GM18907 (cell line): ENCODE measurements at regions not wholly inside any gene's neighbourhood (a gene's known extent, or its start where the extent isn't known, plus 50 kb on each side); places are given as distances from the start of the nearest gene placed in this dataset.
"Not testable (repeated sequence)": the region's sequence is repeated elsewhere in the genome, so short reads cannot be mapped to it uniquely, and the experiment has no call there.

Experiments
- ATAC-seq: cut with Tn5 transposase; IDR thresholded peaks from one replicate; pipeline ENCODE4 v1.9.1; 2021; ENCODE audit warnings: mild to moderate bottlenecking, moderate library complexity; ENCODE audit not compliant: unreplicated experiment

DNA sequence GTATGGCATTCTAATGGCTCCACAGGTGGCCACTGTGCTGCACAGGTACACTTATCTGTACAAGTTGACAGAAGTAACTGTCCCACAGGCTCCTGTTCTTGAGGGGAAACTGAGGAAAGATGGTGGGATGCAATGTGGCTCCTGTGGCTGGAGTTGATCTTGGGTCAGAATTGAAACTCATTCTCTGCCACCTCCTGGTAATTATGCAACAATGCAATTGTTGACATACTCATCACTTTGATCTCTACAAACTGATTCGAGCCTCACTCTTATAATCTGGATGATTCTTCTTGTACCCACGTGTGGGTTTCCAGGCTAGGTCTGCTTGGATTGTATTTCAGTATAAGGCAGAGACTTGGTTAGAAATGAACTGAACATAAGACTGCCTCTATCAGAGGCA is 148.8 kb downstream of the CCNG2 start:
- ATAC-seq: no peak

- ATAC-seq: no peak
Measured at GRCh38 chr4:77306496-77306895, 149.5 kb downstream of the CCNG2 start.

DNA sequence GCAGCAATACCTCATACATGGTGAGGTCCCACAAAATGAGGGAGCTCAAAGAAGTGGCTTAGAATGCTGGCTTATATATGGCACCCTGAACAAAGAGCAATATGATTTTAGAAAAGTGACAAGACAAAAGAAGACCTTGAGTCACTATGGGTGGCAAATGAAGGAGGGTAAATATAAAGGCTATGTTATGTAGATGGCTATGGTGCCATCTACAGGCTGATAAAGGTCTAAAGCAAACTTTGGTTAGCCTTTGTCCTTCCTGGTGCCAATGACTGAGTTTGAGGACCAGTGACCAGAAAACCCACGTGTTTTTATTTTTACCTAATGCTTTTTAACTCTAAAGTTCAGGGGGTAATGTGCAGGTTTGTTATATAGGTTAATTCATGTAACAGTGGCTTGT is 151.8 kb downstream of the CCNG2 start:
- ATAC-seq: no peak

DNA sequence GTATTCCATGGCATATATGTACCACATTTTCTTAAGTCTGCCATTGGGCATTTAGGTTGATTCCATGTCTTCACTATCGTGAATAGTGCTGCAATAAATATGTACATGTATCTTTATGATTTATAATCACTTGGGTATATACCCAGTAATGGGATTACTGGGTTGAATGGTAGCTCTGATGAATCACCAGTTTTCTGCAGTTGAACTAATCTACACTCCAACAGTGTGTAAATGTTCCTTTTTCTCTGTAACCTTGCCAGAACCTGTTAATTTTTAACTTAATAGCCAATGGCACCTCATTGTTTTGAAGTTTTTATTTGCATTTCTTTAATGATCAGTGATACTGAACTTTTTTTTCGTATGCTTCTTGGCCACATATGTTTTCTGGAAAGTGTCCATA is 152.5 kb downstream of the CCNG2 start:
- no peak for ATAC-seq

GRCh38 chr4:77310931-77311330 is 153.9 kb downstream of the CCNG2 start:
- ATAC-seq: no peak

DNA sequence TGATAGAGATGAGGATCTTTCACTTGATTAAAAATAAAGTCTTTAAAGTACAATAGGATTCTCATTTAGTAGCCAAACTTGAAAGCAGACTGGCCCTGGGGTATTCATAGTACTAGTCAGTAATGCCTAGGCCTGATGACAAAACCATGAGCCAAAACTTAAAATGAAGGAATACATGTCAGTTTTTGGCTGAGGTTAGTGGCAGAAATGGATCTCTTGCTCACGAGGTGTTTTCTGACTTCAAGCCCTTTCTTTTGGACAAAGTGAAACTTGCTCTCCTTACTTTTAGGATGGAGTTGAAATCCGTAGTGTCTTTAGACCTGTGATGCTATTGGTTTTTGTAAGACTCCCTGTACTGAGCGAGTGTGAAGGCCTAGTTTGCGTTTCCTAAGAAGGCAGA is 157.7 kb downstream of the CCNG2 start:
- ATAC-seq: no peak

DNA sequence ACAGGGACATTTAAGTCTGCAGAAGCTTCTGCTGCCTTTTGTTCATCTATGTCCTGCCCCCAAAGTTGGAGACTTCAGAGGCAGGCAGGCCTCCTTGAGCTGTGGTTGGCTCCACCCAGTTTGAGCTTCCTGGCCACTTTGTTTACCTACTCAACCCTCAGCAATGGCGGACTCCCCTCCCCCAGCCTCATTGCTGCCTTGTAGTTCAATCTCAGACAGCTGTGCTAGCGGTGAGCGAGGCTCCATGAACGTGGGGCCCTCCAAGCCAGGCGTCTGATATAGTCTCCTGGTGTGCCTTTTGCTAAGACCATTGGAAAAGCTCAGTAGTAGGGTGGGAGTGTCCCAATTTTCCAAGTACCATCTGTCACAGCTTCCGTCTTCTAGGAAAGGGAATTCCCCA is 170.1 kb downstream of the CCNG2 start:
- no peak for ATAC-seq

DNA sequence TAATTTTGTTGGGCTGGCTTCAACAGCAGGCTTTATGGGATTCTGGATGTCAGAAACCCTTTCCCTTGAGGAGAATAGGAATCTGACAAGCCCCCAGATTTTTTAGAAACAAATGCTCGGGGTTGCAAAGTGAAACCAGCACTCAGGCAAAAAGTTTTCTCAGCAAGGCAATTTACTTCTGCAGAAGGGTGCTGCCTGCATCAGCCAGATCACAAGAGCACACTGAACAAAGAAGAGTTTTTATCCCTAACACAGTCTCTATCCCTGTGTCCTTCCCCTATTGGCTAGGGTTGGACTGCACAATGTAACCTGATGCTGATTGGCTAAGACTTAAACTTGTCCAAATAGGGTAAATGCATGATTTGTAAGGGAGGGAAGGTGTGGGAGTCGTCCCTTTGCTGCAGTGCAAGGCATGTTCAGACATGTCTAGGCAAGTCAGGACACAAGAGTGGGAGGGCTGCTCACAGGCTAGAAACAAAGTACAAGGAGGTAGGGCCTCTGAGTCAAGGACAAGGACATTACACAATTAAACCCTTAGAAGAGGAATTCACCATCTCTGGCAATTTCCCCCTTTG is 175.8 kb downstream of the CCNG2 start:
- ATAC-seq: no peak

DNA sequence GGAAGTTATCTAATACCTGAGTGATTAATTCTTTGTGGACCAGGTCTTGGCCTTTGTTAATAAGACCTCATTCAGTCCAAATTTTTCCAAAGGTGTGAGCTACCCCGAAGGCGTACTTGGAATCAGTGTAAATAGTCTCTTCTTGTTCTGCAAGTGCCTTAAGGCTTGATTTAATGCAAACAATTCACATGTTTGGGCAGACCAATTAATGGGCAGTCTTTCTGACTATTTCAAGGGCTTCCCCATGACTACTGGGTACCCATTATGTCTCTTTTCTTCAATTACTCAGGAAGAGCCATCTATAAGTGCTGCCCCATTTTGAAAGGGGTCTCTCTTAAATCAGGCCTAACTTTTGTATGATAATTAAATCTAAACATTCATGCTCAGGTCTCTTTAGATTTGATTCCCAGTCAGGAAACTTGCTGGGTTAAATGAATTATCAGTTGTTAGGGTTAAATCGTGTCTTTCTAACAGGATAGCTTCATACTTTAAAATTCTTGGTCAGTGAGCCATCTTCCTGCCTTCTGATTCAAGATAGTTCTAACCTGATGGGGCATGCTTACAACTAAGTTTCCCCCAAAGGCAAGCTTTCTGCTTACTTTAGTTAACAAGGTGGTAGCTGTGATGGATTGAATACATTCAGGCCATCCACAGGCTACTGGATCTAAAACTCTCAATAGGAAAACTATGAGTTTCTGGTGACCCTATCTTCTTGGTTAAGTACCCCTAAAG is 179.6 kb downstream of the CCNG2 start:
- ATAC-seq: no peak

DNA sequence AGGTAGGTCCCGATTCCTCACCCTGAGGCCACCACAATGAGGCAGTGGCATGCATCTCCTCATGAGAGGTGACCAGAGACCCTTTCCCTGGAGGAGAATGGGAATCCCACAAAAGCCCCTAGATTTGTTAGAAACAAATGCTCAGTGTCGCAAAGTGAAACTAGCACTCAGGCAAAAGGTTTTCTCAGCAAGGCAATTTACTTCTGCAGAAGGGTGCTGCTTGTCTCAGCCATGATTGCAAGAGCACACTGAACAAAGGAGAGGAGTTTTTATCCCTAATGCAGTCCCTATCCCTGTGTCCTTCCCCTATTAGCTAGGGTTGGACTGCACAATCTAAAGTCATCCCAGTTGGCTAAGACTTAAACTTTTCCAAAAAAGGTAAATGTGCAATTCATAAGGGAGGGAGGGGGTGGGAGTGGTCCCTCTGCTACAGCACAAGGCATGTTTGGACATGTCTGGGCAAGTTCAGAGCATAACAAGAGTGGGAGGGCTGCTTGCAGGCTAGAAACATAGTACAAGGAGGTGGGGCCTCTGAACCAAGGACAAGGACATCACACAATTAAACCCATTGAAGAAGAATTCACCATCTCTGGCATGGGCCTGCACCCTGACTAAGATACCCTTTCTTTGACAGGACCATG is 185.3 kb downstream of the CCNG2 start:
- no peak for ATAC-seq

DNA sequence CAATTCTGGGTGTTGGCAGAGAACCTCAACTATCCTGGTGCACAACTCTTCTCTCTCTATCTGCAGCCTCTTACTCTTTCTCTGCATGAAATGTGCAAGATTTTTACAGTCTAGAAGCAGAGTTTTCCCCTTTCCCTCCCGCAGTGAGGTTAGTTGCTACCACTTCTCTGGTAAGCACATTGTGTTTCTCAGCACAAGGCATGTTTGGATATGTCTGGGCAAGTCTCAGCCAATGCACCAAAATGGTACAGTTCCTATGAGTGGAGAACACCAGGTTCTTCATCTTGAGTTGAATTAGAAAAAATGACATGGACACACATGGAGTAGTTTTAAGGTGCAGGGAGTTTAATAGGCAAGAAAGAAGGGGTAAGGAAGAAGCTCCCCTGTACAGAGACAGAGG is 187.0 kb downstream of the CCNG2 start:
- ATAC-seq: no peak

DNA sequence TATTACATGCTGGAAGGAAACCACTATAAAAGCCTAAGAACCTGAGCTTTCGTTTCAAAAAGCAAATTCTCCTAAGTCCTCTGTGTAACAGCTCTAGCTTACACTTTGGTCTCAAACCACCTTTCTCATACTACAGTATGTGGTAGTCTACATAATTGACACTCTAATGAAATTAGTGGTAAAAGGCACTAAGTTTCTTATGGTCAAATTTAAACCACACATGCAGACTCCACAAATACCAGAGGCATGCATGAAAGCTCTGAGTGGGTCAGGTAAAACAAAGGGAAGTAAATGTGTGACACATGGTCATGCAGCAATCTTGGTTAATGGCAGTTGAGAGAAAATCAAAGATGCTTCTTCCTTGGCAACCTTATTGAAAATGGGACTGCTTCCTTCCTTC is 187.8 kb downstream of the CCNG2 start:
- ATAC-seq: peak; percentile 75

GRCh38 chr4:77347351-77347966 is 190.5 kb downstream of the CCNG2 start:
- ATAC-seq: peak; percentile 70

DNA sequence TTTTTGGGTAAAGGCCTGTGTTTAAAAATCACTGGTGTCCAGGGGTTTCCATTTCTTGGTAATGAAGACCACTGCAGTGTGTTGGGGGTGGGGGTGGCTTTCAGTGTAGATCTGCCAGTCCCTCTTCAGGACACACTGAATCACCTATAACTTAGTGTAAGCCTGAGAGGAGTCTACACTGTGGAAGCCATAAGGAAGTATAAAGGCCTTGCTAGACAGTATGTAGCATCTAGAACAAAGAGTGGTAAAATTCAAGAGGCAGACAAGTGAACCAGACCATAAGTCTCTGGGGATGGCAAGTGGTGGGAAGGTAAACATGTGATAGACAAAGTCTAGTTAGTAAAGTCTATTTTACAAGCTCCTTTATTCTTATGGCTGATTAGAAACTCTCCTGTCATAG is 191.8 kb downstream of the CCNG2 start:
- ATAC-seq: no peak

GRCh38 chr4:77349364-77349763 is 192.4 kb downstream of the CCNG2 start:
- no peak for ATAC-seq

GRCh38 chr4:77349796-77350195 is 192.8 kb downstream of the CCNG2 start:
- no peak for ATAC-seq

DNA sequence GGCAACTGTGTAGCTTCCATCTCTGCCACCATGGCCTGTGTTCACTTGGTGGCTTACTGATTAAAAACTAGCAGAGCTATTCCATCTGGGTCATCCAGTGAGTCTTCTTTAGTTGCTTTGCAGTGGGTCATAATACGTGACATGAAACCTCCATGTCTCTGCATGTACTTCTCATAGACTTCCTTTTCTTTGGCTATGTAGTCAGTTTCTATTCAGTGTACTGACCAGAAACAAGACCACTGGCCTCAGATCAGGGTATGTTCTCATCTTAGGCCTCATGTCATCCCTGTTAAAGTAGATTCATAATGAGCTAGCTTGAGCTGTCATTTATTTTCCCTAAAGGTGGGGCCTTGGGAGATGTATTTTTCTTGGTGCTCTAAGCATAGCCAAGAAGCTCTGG is 195.2 kb downstream of the CCNG2 start:
- no peak for ATAC-seq

DNA sequence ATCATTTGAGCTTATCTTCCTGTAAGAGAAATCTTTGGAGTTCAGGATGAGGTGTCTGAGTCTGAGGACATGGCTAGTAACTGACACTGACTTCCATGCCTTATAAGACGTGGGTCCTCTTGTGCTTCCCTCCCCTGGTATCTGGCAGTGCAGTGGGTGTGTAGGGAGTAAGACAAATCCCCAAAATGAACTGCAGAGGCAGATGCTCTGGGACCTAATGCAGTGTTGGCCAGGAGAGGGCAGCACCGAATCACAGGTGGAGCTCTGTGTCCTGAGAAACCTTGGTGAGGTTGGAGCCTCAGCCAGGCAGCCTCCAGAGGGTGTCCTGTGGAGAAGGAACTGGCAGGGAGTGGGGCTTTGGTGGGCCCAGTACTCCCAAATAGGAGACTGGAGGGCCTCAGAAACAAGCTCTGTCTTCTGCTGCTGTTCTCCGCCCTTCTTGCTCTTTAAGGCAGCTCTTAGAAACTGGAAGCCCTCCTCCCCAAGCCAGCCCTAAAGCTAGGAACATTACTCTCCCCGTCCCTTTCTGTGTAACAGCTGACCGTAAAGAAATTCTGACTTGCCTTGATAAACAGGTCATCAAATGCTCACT is 196.8 kb downstream of the CCNG2 start:
- ATAC-seq: not testable (repeated sequence)

DNA sequence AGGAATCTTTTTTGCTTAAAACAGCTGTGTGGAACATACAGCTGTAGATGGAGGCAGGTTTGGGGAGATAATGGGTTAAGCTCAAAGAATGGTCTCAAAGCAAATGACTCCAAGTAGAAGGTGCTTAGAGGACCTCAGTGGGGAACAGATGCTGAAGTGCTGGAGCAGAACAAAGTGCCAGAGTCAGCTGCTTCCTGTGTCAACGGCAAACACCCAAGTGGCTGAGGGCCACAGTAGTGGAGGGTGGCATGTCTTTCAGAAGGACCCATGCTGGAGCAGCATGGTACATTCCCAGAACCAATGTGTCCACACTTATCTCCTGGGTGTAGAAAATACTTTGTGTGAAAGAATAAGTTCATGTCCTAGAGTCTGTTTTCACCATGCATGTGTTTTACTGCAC is 197.5 kb downstream of the CCNG2 start:
- ATAC-seq: peak; percentile 50

DNA sequence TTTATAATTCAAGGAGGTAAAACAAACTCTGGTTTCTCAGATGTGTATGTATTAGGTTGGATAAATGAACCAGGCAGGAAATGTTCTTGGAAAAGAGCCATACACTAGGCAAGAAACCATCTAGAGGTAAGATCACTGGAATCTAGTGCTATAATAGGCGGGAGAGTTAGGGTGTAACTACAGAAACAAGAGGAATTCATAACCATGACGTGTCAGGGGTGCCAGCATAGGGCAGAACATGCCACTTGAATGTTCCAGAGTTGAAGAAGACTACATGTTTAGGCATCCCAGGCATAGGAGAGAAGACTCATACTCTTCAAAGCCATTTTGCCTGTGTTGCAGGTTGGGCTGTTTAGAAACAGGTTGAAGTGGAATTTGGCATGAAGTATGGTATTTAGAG is 198.7 kb downstream of the CCNG2 start:
- ATAC-seq: no peak

DNA sequence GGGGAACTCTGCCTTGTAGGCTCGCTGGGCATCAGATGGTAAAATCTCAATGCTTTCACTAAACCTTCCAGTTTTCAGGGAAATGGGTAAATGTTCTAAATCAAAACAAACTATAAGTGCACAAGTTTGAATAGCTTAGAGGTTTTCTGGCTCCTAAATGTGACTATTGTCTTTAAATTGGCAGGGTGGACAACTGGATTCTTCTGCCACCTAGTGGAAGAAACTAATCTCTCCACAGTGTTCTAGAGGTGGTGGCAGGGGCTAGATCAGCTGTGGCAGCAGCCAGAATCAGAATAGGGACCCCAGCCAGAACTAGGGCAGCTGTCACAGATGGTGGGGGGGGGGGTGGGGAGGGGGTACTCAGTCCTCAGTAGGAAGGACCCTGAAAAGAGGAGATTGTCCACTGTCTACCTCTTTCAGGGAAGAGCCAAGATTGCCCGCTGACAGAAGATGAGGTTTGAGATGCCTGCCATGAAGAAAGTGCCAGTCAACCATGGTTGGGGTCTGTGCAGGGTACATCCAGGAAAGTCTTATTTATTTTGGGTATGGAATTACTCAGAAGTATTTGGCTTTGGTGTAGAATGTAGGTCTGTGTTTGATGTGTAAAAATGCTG is 201.4 kb downstream of the CCNG2 start:
- no peak for ATAC-seq
